ENCODE measurements at regions not wholly inside any gene's neighbourhood (a gene's known extent, or its start where the extent isn't known, plus 50 kb on each side); places are given as distances from the start of the nearest gene placed in this dataset.
"Not testable (repeated sequence)": the region's sequence is repeated elsewhere in the genome, so short reads cannot be mapped to it uniquely, and the experiment has no call there.

DNA sequence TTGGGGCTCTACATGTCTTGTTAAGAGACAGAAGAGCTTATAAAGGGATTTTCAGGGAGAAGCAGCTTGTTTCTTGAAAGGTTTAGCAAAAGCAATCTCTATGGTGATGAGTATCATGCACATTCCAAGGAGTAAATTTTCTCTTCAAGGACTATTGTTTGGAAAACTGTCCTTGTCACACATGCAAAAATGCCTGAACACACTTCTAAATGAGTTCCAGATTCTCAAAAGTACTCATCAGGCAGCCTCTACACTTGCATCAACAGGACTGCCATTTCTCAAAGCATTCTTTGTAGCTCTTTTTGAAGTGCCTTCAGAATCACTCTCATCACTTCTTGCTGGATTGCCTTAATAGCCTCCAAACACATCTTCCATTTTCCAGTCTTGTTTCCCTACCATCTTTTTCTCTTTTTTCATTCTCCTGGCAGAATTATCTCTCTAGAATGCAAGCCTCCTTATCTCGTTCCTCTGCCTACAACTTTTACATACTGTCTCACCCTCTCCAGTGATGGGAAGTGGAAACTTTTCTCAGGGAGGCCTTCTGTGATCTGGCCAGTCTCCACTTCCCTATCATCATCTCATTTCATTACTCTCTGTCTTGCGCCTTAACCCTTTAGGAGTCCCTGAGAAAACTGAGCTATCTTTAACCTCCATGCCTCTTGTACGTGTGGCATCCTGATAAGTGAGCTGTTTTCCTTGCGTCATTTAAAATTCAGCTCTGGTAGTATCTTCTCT is 631.5 kb upstream of the TLE4 start:
- no peak for DNase-seq (ENCODE audit: low read depth)

DNA sequence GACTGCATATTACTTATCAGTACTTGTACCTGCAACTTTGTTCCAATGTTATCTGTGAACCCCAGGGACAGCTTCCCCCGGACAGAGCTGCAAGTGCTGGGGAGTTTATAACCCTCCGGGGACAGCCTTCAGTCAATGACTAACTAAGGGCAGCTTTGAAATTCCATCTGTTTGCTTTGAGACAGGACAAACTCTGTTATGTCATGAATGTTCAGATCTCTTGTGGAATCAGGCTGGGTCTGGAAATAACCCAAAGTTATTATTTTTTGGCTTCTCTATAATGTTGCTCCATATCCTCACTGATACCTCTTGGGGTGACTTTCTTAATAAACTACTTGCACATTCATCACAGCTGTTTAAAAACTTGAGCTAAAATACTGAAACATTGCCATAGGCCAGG is 617.5 kb upstream of the TLE4 start:
- peak; percentile 34 for DNase-seq (ENCODE audit: low read depth)

GRCh38 chr9:78958892-78959291 is 612.9 kb upstream of the TLE4 start:
- DNase-seq (ENCODE audit: low read depth): no peak

GRCh38 chr9:78962156-78962555 is 609.6 kb upstream of the TLE4 start:
- no peak for DNase-seq (ENCODE audit: low read depth)

- DNase-seq (ENCODE audit: low read depth): no peak
Observed at GRCh38 chr9:78963911-78964310, 607.9 kb upstream of the TLE4 start.

GRCh38 chr9:78967596-78968217 is 604.1 kb upstream of the TLE4 start:
- no peak for DNase-seq (ENCODE audit: low read depth)

DNA sequence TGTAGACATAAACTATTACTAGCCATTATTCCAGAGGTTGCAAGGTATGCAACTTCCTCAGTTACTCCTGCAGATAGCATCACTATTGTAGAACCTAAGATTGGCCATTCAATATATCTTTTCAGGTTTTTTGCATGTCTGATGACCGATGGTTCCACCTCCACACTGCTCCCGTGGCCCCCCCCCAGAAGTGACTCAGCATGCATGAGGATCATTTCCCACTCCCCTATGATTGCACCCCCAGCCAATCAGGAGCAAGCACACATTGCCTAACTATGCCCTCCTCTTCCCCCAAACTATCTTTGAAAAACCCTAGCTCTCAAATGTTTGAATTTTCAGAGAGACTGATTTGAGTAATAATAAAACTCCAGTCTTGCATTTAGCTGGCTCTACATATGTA is 601.4 kb upstream of the TLE4 start:
- DNase-seq (ENCODE audit: low read depth): no peak

GRCh38 chr9:78971540-78971939 is 600.2 kb upstream of the TLE4 start:
- DNase-seq (ENCODE audit: low read depth): peak; percentile 22

DNA sequence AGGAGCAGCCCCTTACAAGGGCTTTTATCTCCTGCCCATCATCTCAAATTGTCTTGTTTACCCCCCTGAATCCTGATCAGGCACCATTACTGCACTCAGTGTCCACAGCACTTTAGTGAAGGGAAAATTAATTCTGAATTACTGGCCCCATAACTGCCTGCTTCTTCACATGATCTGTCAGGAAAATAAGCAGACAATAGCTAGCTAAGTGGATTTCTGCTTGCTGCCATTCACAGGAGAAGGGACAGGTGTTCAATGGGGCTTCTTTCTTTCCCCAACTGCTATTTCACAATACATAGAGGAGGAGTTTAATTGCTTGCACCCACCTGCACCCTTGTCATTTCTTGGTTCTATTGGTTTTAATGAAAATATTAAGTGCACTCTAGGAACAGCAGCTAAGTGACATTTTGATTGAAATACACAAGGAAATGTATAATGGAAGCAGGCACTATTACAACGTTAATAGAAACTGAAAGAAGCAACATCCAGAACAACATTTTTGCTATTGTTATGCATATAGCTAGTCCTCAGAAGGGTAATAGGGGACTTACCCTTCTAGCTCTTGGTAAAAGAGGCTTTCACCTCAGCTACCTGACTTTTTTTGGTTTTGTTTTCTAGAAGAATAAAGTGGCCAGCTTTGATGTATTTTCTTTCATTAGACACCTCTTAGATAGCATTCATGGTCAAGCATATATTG is 599.3 kb upstream of the TLE4 start:
- peak; percentile 5 for DNase-seq (ENCODE audit: low read depth)

DNA sequence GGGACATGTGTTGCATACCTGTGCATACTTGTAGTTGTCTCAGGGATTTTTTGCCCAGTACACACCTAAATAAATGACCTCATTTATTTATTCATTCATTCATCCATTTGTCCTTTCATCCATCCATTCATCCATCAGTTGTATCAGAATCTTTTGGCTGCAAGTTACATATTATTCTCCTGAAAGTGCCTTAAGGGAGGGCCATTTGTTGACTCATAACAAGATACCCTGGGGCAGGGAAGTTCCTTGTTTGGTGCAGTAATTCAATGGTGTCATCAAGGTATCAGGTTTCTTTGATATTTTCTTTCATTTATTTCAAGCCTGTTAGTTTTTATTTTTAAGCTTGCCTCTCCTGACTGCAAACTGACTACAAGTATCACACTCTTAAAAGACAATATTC is 597.9 kb upstream of the TLE4 start:
- peak; percentile 23 for DNase-seq (ENCODE audit: low read depth)

GRCh38 chr9:78982849-78983248 is 588.9 kb upstream of the TLE4 start:
- no peak for DNase-seq (ENCODE audit: low read depth)

GRCh38 chr9:78985084-78985738 is 586.6 kb upstream of the TLE4 start:
- DNase-seq (ENCODE audit: low read depth): peak; percentile 1

DNA sequence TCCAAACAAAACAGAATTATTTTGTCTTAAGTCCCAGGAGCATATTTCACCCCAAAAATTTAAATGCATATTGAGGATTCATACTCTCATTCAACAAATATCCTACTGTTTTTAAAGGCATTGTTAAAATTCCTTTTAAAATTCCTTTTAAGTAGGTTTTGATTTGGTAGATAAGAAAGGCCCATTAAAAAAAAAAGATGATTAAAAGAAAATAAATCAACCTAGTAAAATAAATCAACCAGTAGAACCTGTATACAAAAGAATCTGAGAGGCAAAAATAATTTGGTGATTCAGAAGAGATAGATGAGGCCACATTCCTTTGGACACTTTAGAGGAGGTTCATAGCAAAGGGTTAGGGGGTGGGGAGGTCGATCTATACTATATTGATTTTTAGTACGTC is 585.3 kb upstream of the TLE4 start:
- DNase-seq (ENCODE audit: low read depth): no peak

DNA sequence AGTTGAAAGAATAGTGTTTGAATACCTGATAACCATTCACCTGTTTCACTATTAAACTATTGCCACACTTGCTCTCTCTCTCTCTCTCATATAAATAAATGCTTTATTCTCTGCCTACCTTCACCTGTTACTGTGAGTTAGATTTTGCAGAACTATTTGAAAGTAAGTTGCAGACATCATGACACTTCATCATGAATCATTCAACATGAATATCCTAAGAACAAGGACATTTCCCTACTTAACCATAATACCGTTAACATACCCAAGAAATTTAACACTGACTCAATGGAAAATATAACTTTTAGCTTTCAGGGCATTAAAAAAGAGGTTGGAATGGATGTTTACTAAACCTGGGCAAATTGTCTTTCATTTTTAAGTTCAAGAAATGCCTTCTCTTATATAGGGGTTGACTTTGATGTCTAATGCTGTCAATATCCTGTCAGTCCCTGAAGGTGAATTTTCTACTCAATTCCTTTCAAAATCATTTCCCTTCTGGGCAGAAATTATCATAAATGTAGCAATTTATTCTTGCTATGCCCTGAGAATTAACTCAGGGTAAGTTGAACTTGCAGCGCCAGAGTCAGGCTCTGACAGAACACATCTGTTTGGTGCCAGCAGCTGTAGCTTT is 582.6 kb upstream of the TLE4 start:
- DNase-seq (ENCODE audit: low read depth): peak; percentile 18

DNA sequence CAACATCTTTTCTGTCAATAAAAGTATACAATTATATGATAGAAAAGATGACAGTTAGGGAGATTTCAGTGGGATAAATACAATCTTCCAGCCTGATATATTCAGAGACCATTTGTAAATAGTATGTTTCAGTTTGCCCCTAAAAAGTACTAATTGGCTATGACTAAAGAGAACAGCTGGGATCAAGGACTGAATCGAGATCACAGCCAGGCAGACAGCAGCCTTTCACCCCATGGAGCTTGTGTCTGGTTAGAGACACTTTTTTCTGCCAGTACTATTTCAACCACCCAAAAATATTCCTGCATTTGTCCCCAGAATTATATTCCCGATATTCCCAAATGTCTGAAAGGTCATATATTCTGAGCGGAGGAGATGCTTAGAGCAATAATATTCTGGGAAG is 577.3 kb upstream of the TLE4 start:
- no peak for DNase-seq (ENCODE audit: low read depth)

DNA sequence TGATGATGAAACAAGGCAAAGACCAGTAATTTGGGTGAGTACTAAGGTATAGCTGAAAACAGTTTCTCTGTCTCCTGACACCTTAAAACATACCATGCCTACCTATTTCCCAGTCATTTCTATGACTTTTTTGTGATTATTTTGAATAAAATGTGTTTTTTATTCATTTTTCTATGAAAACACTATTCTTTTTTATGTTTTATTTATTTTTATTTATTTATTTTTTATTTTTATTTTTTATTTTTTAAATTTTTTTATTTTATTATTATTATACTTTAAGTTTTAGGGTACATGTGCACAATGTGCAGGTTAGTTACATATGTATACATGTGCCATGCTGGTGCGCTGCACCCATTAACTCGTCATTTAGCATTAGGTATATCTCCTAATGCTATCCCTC is 576.8 kb upstream of the TLE4 start:
- DNase-seq (ENCODE audit: low read depth): not testable (repeated sequence)

DNA sequence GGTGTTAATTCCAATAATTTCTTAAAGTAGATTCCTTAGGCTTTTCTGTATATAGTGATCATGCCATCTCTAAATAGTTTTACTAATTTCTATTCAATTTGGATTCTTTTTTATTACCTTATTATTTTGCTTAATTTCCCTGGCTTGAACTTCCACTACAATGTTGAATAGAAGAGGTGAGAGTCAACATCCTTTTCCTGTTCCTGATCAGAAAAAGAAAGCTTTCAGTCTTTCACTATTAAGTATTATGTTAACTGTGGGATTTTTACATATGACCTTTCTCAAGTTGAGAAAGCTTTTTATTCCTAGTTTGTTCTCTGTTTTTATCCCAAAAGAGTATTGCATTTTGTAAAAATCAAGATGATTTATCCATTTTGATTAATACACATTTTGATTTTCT is 574.5 kb upstream of the TLE4 start:
- DNase-seq (ENCODE audit: low read depth): no peak

GRCh38 chr9:79000230-79001002 is 571.3 kb upstream of the TLE4 start:
- no peak for DNase-seq (ENCODE audit: low read depth)

GRCh38 chr9:79001012-79001411 is 570.8 kb upstream of the TLE4 start:
- no peak for DNase-seq (ENCODE audit: low read depth)

DNA sequence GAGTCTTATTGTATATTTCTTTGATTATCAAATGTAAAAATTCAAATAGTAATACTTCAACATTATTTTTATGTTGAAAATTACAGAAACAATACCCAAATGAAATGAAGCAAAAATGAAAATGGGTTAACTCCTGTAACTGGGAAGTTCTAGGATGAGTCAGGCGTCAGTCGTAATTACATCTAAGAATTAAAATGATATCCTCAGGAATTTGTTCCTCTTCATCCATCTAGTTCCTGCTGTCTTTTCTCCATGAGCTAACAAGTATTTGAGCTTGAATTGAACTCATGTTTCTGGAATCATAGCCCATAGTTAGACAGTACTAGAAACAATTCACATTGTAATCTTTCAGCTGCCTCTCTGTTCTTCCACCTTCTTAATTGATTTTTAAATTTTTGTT is 568.3 kb upstream of the TLE4 start:
- DNase-seq (ENCODE audit: low read depth): no peak

- DNase-seq (ENCODE audit: low read depth): no peak
Observed at GRCh38 chr9:79004032-79004431, 567.7 kb upstream of the TLE4 start.

Data from myocyte (in vitro differentiated cells).